WTC11 (cell line): ENCODE measurements at regions not wholly inside any gene's neighbourhood (a gene's known extent, or its start where the extent isn't known, plus 50 kb on each side); places are given as distances from the start of the nearest gene placed in this dataset.

Source experiments
- ATAC-seq: fragments of 200-7000 bp; cut with Tn5 transposase; 2 replicates; pipeline ENCODE4 v1.10.0; 2021; ENCODE audit warnings: mild to moderate bottlenecking, moderate library complexity
- CTCF ChIA-PET: fragments of 300-600 bp; sonication (Branson Sonifier 250); formaldehyde crosslinking; loops from one replicate; lab custom pipeline; 2021; ENCODE audit warnings: antibody characterized with exemption; lab: Charles Lee
- POLR2A ChIA-PET: fragments of 350-600 bp; sonication (Branson Sonifier 250); formaldehyde crosslinking; loops from one replicate; lab custom pipeline; 2021; ENCODE audit warnings: antibody characterized with exemption; lab: Charles Lee
- DNase-seq: peaks from one replicate; pipeline ENCODE4 v3.0.0; 2021; ENCODE audit warnings: low spot score
- H3K27ac Mint-ChIP-seq: 2 replicates; pipeline ENCODE4 v1.8.0; 2021; ENCODE audit warnings: mixed read lengths
- H3K27me3 Mint-ChIP-seq: 2 replicates; pipeline ENCODE4 v1.8.0; 2021; ENCODE audit warnings: low read depth, mild to moderate bottlenecking, moderate library complexity, mixed read lengths
- H3K36me3 Mint-ChIP-seq: 2 replicates; pipeline ENCODE4 v1.8.0; 2021; ENCODE audit warnings: mixed read lengths
- H3K4me1 Mint-ChIP-seq: 2 replicates; pipeline ENCODE4 v1.8.0; 2022; ENCODE audit warnings: mixed read lengths
- H3K4me3 Mint-ChIP-seq: 2 replicates; pipeline ENCODE4 v1.8.0; 2021; ENCODE audit warnings: mild to moderate bottlenecking, moderate library complexity, mixed read lengths
- H3K9me3 Mint-ChIP-seq: 2 replicates; pipeline ENCODE4 v1.8.0; 2021; ENCODE audit warnings: mixed read lengths
- HMGA2 ChIP-seq: fragments of 250-450 bp; sonication (Bioruptor Pico); IDR thresholded peaks from 2 replicates; pipeline ENCODE4 v1.4.0; 2021; ENCODE audit warnings: mild to moderate bottlenecking, moderate library complexity
- IRF2 ChIP-seq: sonication (generic); formaldehyde crosslinking; IDR thresholded peaks from 2 replicates; pipeline ENCODE4 v1.8.0; 2022; ENCODE audit warnings: low read depth, missing genetic modification reagents, borderline replicate concordance
- JAZF1 ChIP-seq: fragments of 250-450 bp; sonication (Bioruptor Pico); IDR thresholded peaks from 2 replicates; pipeline ENCODE4 v1.9.0; 2021; ENCODE audit warnings: moderate library complexity, mild to moderate bottlenecking, inconsistent platforms
- ZNF138 ChIP-seq: sonication (generic); formaldehyde crosslinking; conservative IDR thresholded peaks from 2 replicates; pipeline ENCODE4 v1.8.1; 2022; ENCODE audit warnings: mild to moderate bottlenecking, moderate library complexity, missing genetic modification reagents
- ZNF219 ChIP-seq: sonication (generic); formaldehyde crosslinking; IDR thresholded peaks from 2 replicates; pipeline ENCODE4 v1.8.0; 2023; ENCODE audit warnings: missing genetic modification reagents, mild to moderate bottlenecking, borderline replicate concordance
- ZNF416 ChIP-seq: fragments of 250-450 bp; sonication (Bioruptor Pico); IDR thresholded peaks from 2 replicates; pipeline ENCODE4 v1.9.0; 2021; ENCODE audit warnings: mild to moderate bottlenecking, inconsistent platforms
- ZNF423 ChIP-seq: fragments of 250-450 bp; sonication (Bioruptor Pico); IDR thresholded peaks from 2 replicates; pipeline ENCODE4 v2.1.2; 2022; ENCODE audit warnings: mild to moderate bottlenecking, moderate library complexity
- TF ChIP-seq, protein P1 (sequence below): sonication (generic); formaldehyde crosslinking; IDR thresholded peaks from 2 replicates; pipeline ENCODE4 v1.8.1; 2023; ENCODE audit warnings: mild to moderate bottlenecking, missing genetic modification reagents, moderate library complexity
- TF ChIP-seq, protein P2 (sequence below): sonication (generic); formaldehyde crosslinking; IDR thresholded peaks from 2 replicates; pipeline ENCODE4 v1.8.1; 2023; ENCODE audit warnings: mild to moderate bottlenecking, missing genetic modification reagents, moderate library complexity
- TF ChIP-seq, protein P3 (sequence below): sonication (generic); formaldehyde crosslinking; IDR thresholded peaks from 2 replicates; pipeline ENCODE4 v1.8.1; 2022; ENCODE audit warnings: mild to moderate bottlenecking, missing genetic modification reagents, moderate library complexity, borderline replicate concordance
- TF ChIP-seq, protein P4 (sequence below): sonication (generic); formaldehyde crosslinking; conservative IDR thresholded peaks from 2 replicates; pipeline ENCODE4 v1.8.1; 2023; ENCODE audit warnings: mild to moderate bottlenecking, low read depth, missing genetic modification reagents, moderate library complexity
- TF ChIP-seq, protein P5 (sequence below): sonication (generic); formaldehyde crosslinking; IDR thresholded peaks from 2 replicates; pipeline ENCODE4 v1.8.0; 2023; ENCODE audit warnings: missing genetic modification reagents, mild to moderate bottlenecking, borderline replicate concordance
- TF ChIP-seq, protein P6 (sequence below): fragments of 200-600 bp; IDR thresholded peaks from 2 replicates; pipeline ENCODE4 v1.8.0; 2022; ENCODE audit warnings: antibody characterized with exemption
- TF ChIP-seq, protein P7 (sequence below): fragments of 250-450 bp; sonication (Bioruptor Pico); conservative IDR thresholded peaks from 2 replicates; pipeline ENCODE4 v1.9.0; 2021; ENCODE audit warnings: mild to moderate bottlenecking
- TF ChIP-seq, protein P8 (sequence below): sonication (generic); formaldehyde crosslinking; IDR thresholded peaks from 2 replicates; pipeline ENCODE4 v1.8.0; 2022; ENCODE audit warnings: missing genetic modification reagents

DNA sequence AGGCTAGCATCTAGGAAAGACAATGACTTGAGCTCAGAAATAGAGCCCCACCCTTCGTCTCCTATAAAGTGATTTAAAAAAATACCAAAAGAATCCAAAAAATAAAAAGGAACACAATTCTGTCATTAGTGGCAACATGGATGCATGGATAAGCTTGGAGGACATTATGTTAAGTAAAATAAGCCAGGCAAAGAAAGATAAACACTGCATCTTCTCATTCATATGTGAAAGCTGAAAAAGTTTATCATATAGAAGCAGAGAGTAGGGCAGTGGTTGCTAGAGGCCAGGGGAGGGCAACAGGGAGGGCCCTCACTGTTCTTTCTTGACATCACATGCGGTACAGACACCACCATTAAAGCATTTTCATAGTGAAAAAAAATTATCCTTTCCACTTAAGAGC lies 220.9 kb upstream of the TRPC7 start:
- no peak for TF ChIP-seq ZNF423 (CRISPR knock-in tag)
- no peak for TF ChIP-seq ZNF416 (CRISPR knock-in tag)
- no peak for TF ChIP-seq ZNF138 (CRISPR knock-in tag)
- TF ChIP-seq, protein P1, sequence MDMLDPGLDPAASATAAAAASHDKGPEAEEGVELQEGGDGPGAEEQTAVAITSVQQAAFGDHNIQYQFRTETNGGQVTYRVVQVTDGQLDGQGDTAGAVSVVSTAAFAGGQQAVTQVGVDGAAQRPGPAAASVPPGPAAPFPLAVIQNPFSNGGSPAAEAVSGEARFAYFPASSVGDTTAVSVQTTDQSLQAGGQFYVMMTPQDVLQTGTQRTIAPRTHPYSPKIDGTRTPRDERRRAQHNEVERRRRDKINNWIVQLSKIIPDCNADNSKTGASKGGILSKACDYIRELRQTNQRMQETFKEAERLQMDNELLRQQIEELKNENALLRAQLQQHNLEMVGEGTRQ (CRISPR knock-in tag) = no peak
- TF ChIP-seq JAZF1 (CRISPR knock-in tag) = no peak
- TF ChIP-seq, protein P2, sequence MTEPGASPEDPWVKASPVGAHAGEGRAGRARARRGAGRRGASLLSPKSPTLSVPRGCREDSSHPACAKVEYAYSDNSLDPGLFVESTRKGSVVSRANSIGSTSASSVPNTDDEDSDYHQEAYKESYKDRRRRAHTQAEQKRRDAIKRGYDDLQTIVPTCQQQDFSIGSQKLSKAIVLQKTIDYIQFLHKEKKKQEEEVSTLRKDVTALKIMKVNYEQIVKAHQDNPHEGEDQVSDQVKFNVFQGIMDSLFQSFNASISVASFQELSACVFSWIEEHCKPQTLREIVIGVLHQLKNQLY (CRISPR knock-in tag) = no peak
- TF ChIP-seq, protein P3, sequence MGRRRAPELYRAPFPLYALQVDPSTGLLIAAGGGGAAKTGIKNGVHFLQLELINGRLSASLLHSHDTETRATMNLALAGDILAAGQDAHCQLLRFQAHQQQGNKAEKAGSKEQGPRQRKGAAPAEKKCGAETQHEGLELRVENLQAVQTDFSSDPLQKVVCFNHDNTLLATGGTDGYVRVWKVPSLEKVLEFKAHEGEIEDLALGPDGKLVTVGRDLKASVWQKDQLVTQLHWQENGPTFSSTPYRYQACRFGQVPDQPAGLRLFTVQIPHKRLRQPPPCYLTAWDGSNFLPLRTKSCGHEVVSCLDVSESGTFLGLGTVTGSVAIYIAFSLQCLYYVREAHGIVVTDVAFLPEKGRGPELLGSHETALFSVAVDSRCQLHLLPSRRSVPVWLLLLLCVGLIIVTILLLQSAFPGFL (CRISPR knock-in tag) = no peak
- TF ChIP-seq, protein P4, sequence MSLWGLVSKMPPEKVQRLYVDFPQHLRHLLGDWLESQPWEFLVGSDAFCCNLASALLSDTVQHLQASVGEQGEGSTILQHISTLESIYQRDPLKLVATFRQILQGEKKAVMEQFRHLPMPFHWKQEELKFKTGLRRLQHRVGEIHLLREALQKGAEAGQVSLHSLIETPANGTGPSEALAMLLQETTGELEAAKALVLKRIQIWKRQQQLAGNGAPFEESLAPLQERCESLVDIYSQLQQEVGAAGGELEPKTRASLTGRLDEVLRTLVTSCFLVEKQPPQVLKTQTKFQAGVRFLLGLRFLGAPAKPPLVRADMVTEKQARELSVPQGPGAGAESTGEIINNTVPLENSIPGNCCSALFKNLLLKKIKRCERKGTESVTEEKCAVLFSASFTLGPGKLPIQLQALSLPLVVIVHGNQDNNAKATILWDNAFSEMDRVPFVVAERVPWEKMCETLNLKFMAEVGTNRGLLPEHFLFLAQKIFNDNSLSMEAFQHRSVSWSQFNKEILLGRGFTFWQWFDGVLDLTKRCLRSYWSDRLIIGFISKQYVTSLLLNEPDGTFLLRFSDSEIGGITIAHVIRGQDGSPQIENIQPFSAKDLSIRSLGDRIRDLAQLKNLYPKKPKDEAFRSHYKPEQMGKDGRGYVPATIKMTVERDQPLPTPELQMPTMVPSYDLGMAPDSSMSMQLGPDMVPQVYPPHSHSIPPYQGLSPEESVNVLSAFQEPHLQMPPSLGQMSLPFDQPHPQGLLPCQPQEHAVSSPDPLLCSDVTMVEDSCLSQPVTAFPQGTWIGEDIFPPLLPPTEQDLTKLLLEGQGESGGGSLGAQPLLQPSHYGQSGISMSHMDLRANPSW (CRISPR knock-in tag) = no peak
- TF ChIP-seq, protein P5, sequence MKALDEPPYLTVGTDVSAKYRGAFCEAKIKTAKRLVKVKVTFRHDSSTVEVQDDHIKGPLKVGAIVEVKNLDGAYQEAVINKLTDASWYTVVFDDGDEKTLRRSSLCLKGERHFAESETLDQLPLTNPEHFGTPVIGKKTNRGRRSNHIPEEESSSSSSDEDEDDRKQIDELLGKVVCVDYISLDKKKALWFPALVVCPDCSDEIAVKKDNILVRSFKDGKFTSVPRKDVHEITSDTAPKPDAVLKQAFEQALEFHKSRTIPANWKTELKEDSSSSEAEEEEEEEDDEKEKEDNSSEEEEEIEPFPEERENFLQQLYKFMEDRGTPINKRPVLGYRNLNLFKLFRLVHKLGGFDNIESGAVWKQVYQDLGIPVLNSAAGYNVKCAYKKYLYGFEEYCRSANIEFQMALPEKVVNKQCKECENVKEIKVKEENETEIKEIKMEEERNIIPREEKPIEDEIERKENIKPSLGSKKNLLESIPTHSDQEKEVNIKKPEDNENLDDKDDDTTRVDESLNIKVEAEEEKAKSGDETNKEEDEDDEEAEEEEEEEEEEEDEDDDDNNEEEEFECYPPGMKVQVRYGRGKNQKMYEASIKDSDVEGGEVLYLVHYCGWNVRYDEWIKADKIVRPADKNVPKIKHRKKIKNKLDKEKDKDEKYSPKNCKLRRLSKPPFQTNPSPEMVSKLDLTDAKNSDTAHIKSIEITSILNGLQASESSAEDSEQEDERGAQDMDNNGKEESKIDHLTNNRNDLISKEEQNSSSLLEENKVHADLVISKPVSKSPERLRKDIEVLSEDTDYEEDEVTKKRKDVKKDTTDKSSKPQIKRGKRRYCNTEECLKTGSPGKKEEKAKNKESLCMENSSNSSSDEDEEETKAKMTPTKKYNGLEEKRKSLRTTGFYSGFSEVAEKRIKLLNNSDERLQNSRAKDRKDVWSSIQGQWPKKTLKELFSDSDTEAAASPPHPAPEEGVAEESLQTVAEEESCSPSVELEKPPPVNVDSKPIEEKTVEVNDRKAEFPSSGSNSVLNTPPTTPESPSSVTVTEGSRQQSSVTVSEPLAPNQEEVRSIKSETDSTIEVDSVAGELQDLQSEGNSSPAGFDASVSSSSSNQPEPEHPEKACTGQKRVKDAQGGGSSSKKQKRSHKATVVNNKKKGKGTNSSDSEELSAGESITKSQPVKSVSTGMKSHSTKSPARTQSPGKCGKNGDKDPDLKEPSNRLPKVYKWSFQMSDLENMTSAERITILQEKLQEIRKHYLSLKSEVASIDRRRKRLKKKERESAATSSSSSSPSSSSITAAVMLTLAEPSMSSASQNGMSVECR (CRISPR knock-in tag) = no peak
- no peak for TF ChIP-seq ZNF219 (CRISPR knock-in tag)
- TF ChIP-seq HMGA2 (CRISPR knock-in tag) = no peak
- no peak for TF ChIP-seq IRF2
- TF ChIP-seq, protein P6, sequence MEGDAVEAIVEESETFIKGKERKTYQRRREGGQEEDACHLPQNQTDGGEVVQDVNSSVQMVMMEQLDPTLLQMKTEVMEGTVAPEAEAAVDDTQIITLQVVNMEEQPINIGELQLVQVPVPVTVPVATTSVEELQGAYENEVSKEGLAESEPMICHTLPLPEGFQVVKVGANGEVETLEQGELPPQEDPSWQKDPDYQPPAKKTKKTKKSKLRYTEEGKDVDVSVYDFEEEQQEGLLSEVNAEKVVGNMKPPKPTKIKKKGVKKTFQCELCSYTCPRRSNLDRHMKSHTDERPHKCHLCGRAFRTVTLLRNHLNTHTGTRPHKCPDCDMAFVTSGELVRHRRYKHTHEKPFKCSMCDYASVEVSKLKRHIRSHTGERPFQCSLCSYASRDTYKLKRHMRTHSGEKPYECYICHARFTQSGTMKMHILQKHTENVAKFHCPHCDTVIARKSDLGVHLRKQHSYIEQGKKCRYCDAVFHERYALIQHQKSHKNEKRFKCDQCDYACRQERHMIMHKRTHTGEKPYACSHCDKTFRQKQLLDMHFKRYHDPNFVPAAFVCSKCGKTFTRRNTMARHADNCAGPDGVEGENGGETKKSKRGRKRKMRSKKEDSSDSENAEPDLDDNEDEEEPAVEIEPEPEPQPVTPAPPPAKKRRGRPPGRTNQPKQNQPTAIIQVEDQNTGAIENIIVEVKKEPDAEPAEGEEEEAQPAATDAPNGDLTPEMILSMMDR = no peak
- TF ChIP-seq, protein P7, sequence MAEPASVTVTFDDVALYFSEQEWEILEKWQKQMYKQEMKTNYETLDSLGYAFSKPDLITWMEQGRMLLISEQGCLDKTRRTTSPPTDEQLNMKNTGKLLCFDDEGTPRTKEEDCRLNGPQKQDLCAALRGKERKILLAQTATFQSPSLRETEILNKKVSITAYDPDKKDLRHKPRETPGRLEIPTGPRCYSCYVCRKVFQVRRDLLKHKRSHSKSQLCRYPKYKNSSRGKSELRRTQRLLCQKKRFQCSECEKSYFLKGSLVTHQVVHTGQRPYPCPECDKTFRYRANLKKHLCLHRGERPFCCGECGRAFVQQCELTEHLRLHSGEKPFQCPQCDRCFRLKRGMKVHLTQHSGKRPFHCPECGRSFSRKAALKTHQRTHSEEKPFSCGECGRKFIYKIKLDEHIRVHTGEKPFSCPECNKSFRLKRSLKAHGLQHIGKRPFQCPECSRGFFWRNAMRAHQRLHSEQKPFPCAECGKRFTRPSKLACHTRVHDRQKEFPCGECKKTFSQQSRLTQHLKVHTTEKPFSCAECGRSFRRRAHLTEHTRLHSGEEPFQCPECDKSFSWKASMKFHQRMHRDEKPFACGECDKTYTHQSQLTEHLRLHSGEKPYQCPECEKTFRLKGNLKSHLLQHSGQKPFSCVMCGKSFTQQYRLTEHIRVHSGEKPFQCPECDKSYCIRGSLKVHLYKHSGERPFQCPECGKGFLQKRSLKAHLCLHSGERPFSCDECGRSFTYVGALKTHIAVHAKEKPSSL (CRISPR knock-in tag) = no peak
- TF ChIP-seq, protein P8, sequence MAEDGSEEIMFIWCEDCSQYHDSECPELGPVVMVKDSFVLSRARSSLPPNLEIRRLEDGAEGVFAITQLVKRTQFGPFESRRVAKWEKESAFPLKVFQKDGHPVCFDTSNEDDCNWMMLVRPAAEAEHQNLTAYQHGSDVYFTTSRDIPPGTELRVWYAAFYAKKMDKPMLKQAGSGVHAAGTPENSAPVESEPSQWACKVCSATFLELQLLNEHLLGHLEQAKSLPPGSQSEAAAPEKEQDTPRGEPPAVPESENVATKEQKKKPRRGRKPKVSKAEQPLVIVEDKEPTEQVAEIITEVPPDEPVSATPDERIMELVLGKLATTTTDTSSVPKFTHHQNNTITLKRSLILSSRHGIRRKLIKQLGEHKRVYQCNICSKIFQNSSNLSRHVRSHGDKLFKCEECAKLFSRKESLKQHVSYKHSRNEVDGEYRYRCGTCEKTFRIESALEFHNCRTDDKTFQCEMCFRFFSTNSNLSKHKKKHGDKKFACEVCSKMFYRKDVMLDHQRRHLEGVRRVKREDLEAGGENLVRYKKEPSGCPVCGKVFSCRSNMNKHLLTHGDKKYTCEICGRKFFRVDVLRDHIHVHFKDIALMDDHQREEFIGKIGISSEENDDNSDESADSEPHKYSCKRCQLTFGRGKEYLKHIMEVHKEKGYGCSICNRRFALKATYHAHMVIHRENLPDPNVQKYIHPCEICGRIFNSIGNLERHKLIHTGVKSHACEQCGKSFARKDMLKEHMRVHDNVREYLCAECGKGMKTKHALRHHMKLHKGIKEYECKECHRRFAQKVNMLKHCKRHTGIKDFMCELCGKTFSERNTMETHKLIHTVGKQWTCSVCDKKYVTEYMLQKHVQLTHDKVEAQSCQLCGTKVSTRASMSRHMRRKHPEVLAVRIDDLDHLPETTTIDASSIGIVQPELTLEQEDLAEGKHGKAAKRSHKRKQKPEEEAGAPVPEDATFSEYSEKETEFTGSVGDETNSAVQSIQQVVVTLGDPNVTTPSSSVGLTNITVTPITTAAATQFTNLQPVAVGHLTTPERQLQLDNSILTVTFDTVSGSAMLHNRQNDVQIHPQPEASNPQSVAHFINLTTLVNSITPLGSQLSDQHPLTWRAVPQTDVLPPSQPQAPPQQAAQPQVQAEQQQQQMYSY (CRISPR knock-in tag) = no peak
- peaks cover 27% of the 10 kb centered on the region for H3K9me3 Mint-ChIP-seq
- DNase-seq = no peak
- no peak overlapping the region for H3K27ac Mint-ChIP-seq
- peaks cover 36% of the 10 kb centered on the region for H3K4me1 Mint-ChIP-seq
- H3K36me3 Mint-ChIP-seq = peaks cover 16% of the 10 kb centered on the region
- H3K27me3 Mint-ChIP-seq = no peaks in the 10 kb centered on the region
- no peak for ATAC-seq
- ChIA-PET CTCF (no interaction called here), POLR2A (no interaction called here)
- no peak overlapping the region for H3K4me3 Mint-ChIP-seq
